ENCODE measurements at regions not wholly inside any gene's neighbourhood (a gene's known extent, or its start where the extent isn't known, plus 50 kb on each side); places are given as distances from the start of the nearest gene placed in this dataset.

DNA sequence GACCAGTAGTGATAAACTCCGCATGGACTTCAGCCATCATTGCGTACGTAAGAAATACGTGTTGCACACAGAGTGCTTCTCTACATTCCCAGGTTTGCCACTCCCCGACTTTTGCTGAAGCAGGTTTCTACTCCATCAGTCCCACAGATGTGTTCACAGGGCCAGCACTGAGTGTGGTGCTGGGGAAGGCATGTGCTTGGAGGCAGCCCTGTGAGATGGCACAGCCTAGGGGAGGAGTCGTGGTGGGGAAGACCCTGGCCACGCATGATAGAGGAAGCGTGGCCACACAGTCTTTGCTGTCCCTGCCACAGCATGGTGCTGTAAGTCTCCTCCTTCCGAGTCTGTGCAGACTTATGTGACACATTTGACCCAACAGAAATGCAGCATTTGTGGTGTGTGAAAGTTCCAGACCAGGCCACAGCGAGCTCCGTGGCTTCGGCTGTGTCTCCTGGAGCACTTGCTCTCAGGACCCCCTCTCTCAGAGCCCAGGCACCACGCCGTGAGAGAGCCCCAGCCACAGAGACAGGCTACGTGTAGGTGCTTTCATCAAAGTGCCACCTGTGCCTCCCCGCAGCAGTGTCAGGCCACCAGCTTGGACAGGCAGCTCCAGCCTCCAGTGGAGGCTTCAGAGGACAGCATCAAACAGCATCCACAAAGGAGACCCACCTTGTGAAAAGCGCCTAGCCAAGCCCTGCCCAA is 197.8 kb downstream of the AUH start:
- Histone ChIP-seq H2AFZ (ENCODE audit: low read depth, low read length) (no peak overlapping the region), H3K79me2 (ENCODE audit: control insufficient read depth, insufficient read depth, low read length) (no peaks in the 10 kb centered on the region), H3K4me3 (replicated peaks in 1 of 3; ENCODE audit: insufficient read depth in 1 of 3, low read depth in 1 of 3, low read length in 3 of 3) (no peak overlapping the region), H3K4me1 (ENCODE audit: control insufficient read depth, extremely low read depth, insufficient read depth, low read length) (peaks cover 15% of the 10 kb centered on the region), H3K27ac (ENCODE audit: insufficient read depth, low read depth, low read length) (no peak overlapping the region), H3K27me3 (ENCODE audit: control insufficient read depth in 2 of 2, insufficient read depth in 2 of 2, low read length in 2 of 2) (no peaks in the 10 kb centered on the region), H3K9me1 (replicated peaks; ENCODE audit: control insufficient read depth, extremely low read depth, insufficient read depth, low read length) (no peaks in the 10 kb centered on the region), H3K4me2 (ENCODE audit: insufficient read depth, low read length) (no peak overlapping the region), H3K9ac (replicated peaks; ENCODE audit: extremely low read depth, insufficient read depth, low read length) (no peak overlapping the region), H3K9me3 (replicated peaks; ENCODE audit: control insufficient read depth, insufficient read depth, low read length) (no peaks in the 10 kb centered on the region), H3K36me3 (ENCODE audit: control insufficient read depth in 2 of 2, extremely low read depth in 1 of 2, insufficient read depth in 2 of 2, low read length in 2 of 2) (no peaks in the 10 kb centered on the region), H4K20me1 (replicated peaks; ENCODE audit: control insufficient read depth, extremely low read depth, insufficient read depth, low read length) (no peaks in the 10 kb centered on the region)
- no peak for TF ChIP-seq GATA2 (IDR thresholded peaks at IDR 0.05; ENCODE audit: insufficient read depth, insufficient read length, low read depth, low read length)
- TF ChIP-seq, protein P1, sequence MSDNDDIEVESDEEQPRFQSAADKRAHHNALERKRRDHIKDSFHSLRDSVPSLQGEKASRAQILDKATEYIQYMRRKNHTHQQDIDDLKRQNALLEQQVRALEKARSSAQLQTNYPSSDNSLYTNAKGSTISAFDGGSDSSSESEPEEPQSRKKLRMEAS (IDR thresholded peaks at IDR 0.05; ENCODE audit: insufficient read depth, insufficient read length): no peak
- no peak for TF ChIP-seq EZH2 (IDR thresholded peaks at IDR 0.05; ENCODE audit: borderline replicate concordance, low read depth, low read length, severe bottlenecking)
- ChIA-PET POLR2A (no interaction called here), CTCF (interaction anchor here (1.7 to 1.8 kb wide), 3 partner anchors 30 to 262 kb away, joined by 4 to 7 read pairs (median 6); no protein-coding TSS in a partner anchor)
- intact Hi-C loops (cut with micrococcal nuclease) (loop anchor here (1.0 to 5.0 kb wide), 2 partner anchors 29 to 102 kb away; no protein-coding TSS in a partner anchor), dilution Hi-C loops (cut with MboI; ENCODE audit: extremely low pct_ligation_motif_present, low sequenced_read_pairs) (no loop called here)
- DNase-seq (ENCODE audit: low read depth, low spot score): no peak
- BruUV-seq (replicated peaks): no TSS peak
- no peak for FAIRE-seq
